ENCODE measurements at regions not wholly inside any gene's neighbourhood (a gene's known extent, or its start where the extent isn't known, plus 50 kb on each side); places are given as distances from the start of the nearest gene placed in this dataset.

DNA sequence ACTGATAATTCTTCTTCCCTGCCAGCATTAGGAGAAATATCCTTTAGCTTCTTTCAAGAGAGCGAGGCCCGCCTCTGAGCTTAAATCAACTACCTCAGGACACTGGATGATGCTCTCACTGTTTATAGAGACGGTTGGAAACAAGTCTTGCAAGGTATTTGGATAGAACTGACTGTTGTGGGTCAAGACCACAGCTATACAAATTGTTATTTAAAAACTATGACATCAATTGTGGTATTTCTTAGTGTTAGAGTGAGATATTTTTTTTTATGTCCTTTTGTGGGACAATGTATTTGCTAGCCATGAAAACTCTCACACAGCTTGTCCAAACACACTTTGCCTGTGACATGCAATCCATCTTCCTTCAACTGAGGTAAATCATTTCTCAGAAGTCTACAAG lies 136.3 kb upstream of the PHACTR1 start:
- H3K9me3 Mint-ChIP-seq = no peaks in the 10 kb centered on the region

GRCh38 chr6:12582421-12583110 lies 134.0 kb upstream of the PHACTR1 start:
- H3K4me1 Mint-ChIP-seq = no peaks in the 10 kb centered on the region
- intact Hi-C loops (cut with micrococcal nuclease) = no loop called here
- H3K9me3 Mint-ChIP-seq = no peaks in the 10 kb centered on the region
- no peak overlapping the region for H3K4me3 Mint-ChIP-seq
- H3K27ac Mint-ChIP-seq = no peak overlapping the region
- DNase-seq = no peak
- no peaks in the 10 kb centered on the region for H3K27me3 Mint-ChIP-seq
- H3K36me3 Mint-ChIP-seq (ENCODE audit: low read depth) = no peaks in the 10 kb centered on the region

More for the DNA sequence above, 136.3 kb upstream of the PHACTR1 start:
- intact Hi-C loops (cut with micrococcal nuclease) = no loop called here
- Mint-ChIP-seq H3K27me3 (no peaks in the 10 kb centered on the region), H3K4me3 (no peak overlapping the region), H3K4me1 (no peaks in the 10 kb centered on the region), H3K27ac (no peak overlapping the region), H3K36me3 (ENCODE audit: low read depth) (no peaks in the 10 kb centered on the region)
- no peak for DNase-seq

- DNase-seq = no peak
- no peak overlapping the region for H3K27ac Mint-ChIP-seq
- peaks cover 2% of the 10 kb centered on the region for H3K27me3 Mint-ChIP-seq
- no peaks in the 10 kb centered on the region for H3K4me1 Mint-ChIP-seq
- intact Hi-C loops (cut with micrococcal nuclease) = no loop called here
- no peaks in the 10 kb centered on the region for H3K9me3 Mint-ChIP-seq
- no peak overlapping the region for H3K4me3 Mint-ChIP-seq
- no peaks in the 10 kb centered on the region for H3K36me3 Mint-ChIP-seq (ENCODE audit: low read depth)
Observed at GRCh38 chr6:12584631-12585405, 131.7 kb upstream of the PHACTR1 start.

GRCh38 chr6:12585497-12585958 lies 131.0 kb upstream of the PHACTR1 start:
- H3K27ac Mint-ChIP-seq = no peak overlapping the region
- intact Hi-C loops (cut with micrococcal nuclease) = no loop called here
- no peaks in the 10 kb centered on the region for H3K4me1 Mint-ChIP-seq
- peaks cover 2% of the 10 kb centered on the region for H3K27me3 Mint-ChIP-seq
- no peak overlapping the region for H3K4me3 Mint-ChIP-seq
- no peaks in the 10 kb centered on the region for H3K9me3 Mint-ChIP-seq
- H3K36me3 Mint-ChIP-seq (ENCODE audit: low read depth) = no peaks in the 10 kb centered on the region
- DNase-seq = no peak

DNA sequence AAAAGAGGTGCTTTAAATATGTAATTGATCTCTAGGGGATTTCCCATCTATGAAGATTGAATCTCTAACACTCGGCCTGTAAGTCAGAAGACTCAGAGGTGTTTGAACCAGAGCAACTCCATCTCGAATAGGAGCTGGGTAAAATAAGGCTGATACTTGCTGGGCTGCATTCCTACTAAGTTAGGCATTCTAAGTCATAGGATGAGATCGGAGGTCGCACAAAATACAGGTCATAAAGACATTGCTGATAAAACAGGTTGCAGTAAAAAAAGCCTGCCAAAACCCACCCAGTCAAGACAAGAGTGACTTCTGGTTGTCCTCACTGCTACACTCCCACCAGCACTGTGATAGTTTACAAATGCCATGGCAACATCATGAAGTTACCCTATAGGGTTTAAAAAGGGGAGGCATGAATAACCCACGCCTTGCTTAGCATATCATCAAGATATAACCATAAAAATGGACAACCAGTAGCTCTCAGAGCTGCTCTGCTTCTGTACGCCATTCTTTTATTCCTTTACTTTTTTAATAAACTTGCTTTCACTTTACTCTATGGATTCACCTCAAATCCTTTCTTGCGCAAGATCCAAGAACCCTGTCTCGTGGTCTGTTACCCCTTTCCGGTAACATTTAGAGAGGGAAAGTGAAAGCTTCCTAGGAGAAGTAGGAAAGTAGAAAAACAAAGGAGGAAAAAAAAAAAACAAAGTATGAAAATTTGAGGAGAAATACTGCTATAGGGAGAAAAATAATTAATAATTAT lies 129.7 kb upstream of the PHACTR1 start:
- Mint-ChIP-seq H3K27ac (no peak overlapping the region), H3K27me3 (peaks cover 2% of the 10 kb centered on the region)

DNA sequence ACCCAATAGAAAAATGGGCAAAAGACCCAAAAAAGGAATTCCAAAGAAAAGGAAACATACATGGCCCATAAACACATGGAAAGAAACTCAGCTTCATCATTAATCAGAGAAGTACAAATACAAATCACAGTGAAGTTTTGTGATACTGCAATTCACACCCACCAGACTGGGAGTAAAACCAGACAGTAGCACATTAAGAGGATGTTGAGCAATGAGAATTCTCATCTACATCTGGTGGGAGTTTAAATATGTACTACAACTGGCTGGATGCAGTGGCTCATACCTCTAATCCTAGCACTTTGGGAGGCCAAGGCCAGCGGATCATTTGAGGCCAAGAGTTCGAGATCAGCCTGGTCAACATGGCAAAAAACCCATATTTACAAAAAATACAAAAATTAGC lies 125.7 kb upstream of the PHACTR1 start:
- H3K9me3 Mint-ChIP-seq = no peaks in the 10 kb centered on the region
- H3K27me3 Mint-ChIP-seq = peaks cover 14% of the 10 kb centered on the region
- intact Hi-C loops (cut with micrococcal nuclease) = no loop called here
- no peaks in the 10 kb centered on the region for H3K36me3 Mint-ChIP-seq (ENCODE audit: low read depth)
- H3K4me3 Mint-ChIP-seq = no peak overlapping the region
- H3K4me1 Mint-ChIP-seq = peaks cover 2% of the 10 kb centered on the region
- DNase-seq = no peak
- no peak overlapping the region for H3K27ac Mint-ChIP-seq

More for the DNA sequence above, 129.7 kb upstream of the PHACTR1 start:
- peak; percentile 14 for DNase-seq
- H3K9me3 Mint-ChIP-seq = no peaks in the 10 kb centered on the region
- no peaks in the 10 kb centered on the region for H3K4me1 Mint-ChIP-seq
- intact Hi-C loops (cut with micrococcal nuclease) = no loop called here
- no peaks in the 10 kb centered on the region for H3K36me3 Mint-ChIP-seq (ENCODE audit: low read depth)
- H3K4me3 Mint-ChIP-seq = no peak overlapping the region

- peaks cover 2% of the 10 kb centered on the region for H3K4me1 Mint-ChIP-seq
- peak; percentile 27 for DNase-seq
- H3K9me3 Mint-ChIP-seq = no peaks in the 10 kb centered on the region
- intact Hi-C loops (cut with micrococcal nuclease) = no loop called here
- H3K27ac Mint-ChIP-seq = no peak overlapping the region
- no peaks in the 10 kb centered on the region for H3K36me3 Mint-ChIP-seq (ENCODE audit: low read depth)
- no peak overlapping the region for H3K4me3 Mint-ChIP-seq
- H3K27me3 Mint-ChIP-seq = peaks cover 14% of the 10 kb centered on the region
Observed at GRCh38 chr6:12592634-12593033, 123.9 kb upstream of the PHACTR1 start.

GRCh38 chr6:12593771-12594529 lies 122.6 kb upstream of the PHACTR1 start:
- peaks cover 12% of the 10 kb centered on the region for H3K27me3 Mint-ChIP-seq
- no peaks in the 10 kb centered on the region for H3K36me3 Mint-ChIP-seq (ENCODE audit: low read depth)
- intact Hi-C loops (cut with micrococcal nuclease) = no loop called here
- no peak overlapping the region for H3K27ac Mint-ChIP-seq
- no peak overlapping the region for H3K4me3 Mint-ChIP-seq
- no peaks in the 10 kb centered on the region for H3K9me3 Mint-ChIP-seq
- peak; percentile 29 for DNase-seq
- H3K4me1 Mint-ChIP-seq = peaks cover 2% of the 10 kb centered on the region

DNA sequence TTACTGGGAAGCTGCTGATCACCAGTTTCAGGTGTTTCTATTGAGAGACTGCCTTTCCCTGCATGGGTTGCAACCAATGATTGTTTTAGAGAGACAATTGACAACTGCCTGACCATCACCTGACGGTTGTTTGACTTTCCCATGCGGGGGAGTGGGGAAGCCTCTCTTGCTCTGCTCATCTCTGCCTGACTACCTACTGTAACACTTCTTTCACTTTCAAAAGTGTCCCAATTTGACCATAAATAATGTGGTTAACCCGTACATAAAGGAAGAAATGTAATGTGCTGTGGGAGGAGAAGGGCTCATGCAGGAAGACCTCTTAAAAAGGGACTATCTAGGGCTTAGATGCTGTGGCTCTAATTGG lies 122.1 kb upstream of the PHACTR1 start:
- Mint-ChIP-seq H3K36me3 (ENCODE audit: low read depth) (no peaks in the 10 kb centered on the region), H3K4me1 (peaks cover 2% of the 10 kb centered on the region), H3K27me3 (peaks cover 12% of the 10 kb centered on the region), H3K27ac (no peak overlapping the region), H3K9me3 (no peaks in the 10 kb centered on the region), H3K4me3 (no peak overlapping the region)
- DNase-seq = peak; percentile 34
- intact Hi-C loops (cut with micrococcal nuclease) = no loop called here

DNA sequence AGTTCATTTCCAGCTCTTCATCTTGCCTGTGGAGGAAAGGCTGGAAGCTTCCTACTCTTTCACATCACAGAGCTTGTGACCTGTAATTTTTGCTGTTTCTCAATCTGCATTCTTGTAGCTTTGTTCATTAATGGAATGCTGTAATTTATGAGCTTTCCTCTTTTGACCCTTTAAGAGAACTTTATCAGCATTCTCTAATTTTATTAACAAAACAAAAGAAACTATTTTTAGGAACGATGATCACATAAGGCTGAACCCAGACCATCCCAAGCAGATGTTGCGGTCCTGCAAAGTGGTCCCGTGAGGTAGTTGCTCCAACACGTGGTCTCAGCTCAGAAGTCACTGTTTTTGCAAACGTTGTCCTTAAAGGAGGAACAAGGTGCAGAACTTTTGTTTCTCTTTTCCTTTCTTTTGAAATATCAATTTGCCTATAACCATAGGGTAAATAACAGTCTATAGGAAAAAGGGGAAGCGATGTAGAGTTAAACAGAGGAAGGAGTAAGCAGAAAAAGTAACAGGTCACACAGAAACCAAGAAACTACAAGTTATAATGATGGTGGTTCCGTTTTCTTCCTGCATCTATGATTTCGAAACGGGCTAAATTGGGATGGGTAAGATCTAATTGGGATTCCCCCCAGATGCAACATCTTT lies 121.3 kb upstream of the PHACTR1 start:
- intact Hi-C loops (cut with micrococcal nuclease) = no loop called here
- Mint-ChIP-seq H3K27ac (no peak overlapping the region), H3K36me3 (ENCODE audit: low read depth) (no peaks in the 10 kb centered on the region), H3K9me3 (no peaks in the 10 kb centered on the region), H3K27me3 (peaks cover 12% of the 10 kb centered on the region), H3K4me3 (no peak overlapping the region), H3K4me1 (peaks cover 2% of the 10 kb centered on the region)
- DNase-seq = peak; percentile 16

GRCh38 chr6:12596731-12597130 lies 119.8 kb upstream of the PHACTR1 start:
- intact Hi-C loops (cut with micrococcal nuclease) = no loop called here
- Mint-ChIP-seq H3K27ac (no peak overlapping the region), H3K9me3 (no peaks in the 10 kb centered on the region), H3K36me3 (ENCODE audit: low read depth) (no peaks in the 10 kb centered on the region), H3K4me1 (peaks cover 2% of the 10 kb centered on the region), H3K27me3 (peaks cover 18% of the 10 kb centered on the region), H3K4me3 (no peak overlapping the region)
- no peak for DNase-seq

DNA sequence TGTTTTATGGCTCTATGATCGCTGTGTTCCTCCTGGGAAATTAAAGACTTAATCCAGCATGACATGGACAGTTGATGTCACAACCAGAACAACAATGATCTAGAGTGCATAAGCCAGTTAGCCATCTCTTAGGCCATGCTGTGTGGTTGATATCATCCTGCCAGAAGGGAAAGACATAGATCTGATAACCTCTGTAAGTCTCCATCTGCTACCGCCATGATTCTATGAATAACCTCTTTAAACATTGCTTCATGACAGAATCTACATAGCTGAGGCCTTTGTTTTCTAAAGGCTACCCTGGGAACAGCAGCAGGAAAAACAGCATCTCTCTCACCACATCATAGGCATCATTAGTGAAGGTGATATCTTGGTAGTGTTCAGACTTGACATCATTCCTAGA lies 117.6 kb upstream of the PHACTR1 start:
- H3K4me3 Mint-ChIP-seq = no peak overlapping the region
- H3K9me3 Mint-ChIP-seq = no peaks in the 10 kb centered on the region
- intact Hi-C loops (cut with micrococcal nuclease) = no loop called here
- peaks cover 19% of the 10 kb centered on the region for H3K27me3 Mint-ChIP-seq
- H3K27ac Mint-ChIP-seq = no peak overlapping the region
- peaks cover 2% of the 10 kb centered on the region for H3K4me1 Mint-ChIP-seq
- H3K36me3 Mint-ChIP-seq (ENCODE audit: low read depth) = no peaks in the 10 kb centered on the region
- DNase-seq = no peak

GRCh38 chr6:12601881-12602280 lies 114.7 kb upstream of the PHACTR1 start:
- Mint-ChIP-seq H3K27ac (no peak overlapping the region), H3K9me3 (no peaks in the 10 kb centered on the region), H3K4me1 (peaks cover 6% of the 10 kb centered on the region), H3K36me3 (ENCODE audit: low read depth) (no peaks in the 10 kb centered on the region), H3K27me3 (peaks cover 13% of the 10 kb centered on the region), H3K4me3 (no peak overlapping the region)
- intact Hi-C loops (cut with micrococcal nuclease) = no loop called here
- DNase-seq = no peak

Data from activated CD4-positive, alpha-beta T cell treated with anti-CD3 and anti-CD28 coated beads, Interleukin-2, amount 10 ng/mL, durations not matched to agents 24 days and 14 days (primary cell).